UCSD-AML1 (cell line): ENCODE measurements at regions not wholly inside any gene's neighbourhood (a gene's known extent, or its start where the extent isn't known, plus 50 kb on each side); places are given as distances from the start of the nearest gene placed in this dataset.
"Not testable (repeated sequence)": the region's sequence is repeated elsewhere in the genome, so short reads cannot be mapped to it uniquely, and the experiment has no call there.

Source experiments
- DNase-seq: peaks from one replicate; lab custom pipeline; 2025; ENCODE audit not compliant: unreplicated experiment; lab: John Stamatoyannopoulos, UW

GRCh38 chr13:80955501-80955900, 614.6 kb upstream of the SPRY2 start:
- DNase-seq = no peak

- DNase-seq = no peak
These were observed 611.2 kb upstream of the SPRY2 start for GRCh38 chr13:80952158-80952557.

GRCh38 chr13:80946008-80946802, 605.3 kb upstream of the SPRY2 start:
- DNase-seq = no peak

GRCh38 chr13:80945328-80945727, 604.4 kb upstream of the SPRY2 start:
- DNase-seq = no peak

- DNase-seq = no peak
These were observed 598.7 kb upstream of the SPRY2 start for GRCh38 chr13:80939581-80939980.

GRCh38 chr13:80931766-80932165, 590.8 kb upstream of the SPRY2 start:
- DNase-seq = no peak

- DNase-seq = no peak
These were observed 590.2 kb upstream of the SPRY2 start for GRCh38 chr13:80931118-80931517.

GRCh38 chr13:80928241-80928640, 587.3 kb upstream of the SPRY2 start:
- DNase-seq = no peak

GRCh38 chr13:80926024-80926423, 585.1 kb upstream of the SPRY2 start:
- DNase-seq = not testable (repeated sequence)

- no peak for DNase-seq
These were observed 583.7 kb upstream of the SPRY2 start for GRCh38 chr13:80924596-80924995.

- no peak for DNase-seq
These were observed 583.0 kb upstream of the SPRY2 start for GRCh38 chr13:80923907-80924306.

GRCh38 chr13:80921971-80922370, 581.0 kb upstream of the SPRY2 start:
- no peak for DNase-seq

GRCh38 chr13:80921541-80921940, 580.6 kb upstream of the SPRY2 start:
- DNase-seq = no peak

GRCh38 chr13:80906860-80907259, 565.9 kb upstream of the SPRY2 start:
- DNase-seq = peak; percentile 4

- DNase-seq = no peak
These were observed 563.5 kb upstream of the SPRY2 start for GRCh38 chr13:80904386-80904785.

GRCh38 chr13:80903911-80904310, 563.0 kb upstream of the SPRY2 start:
- DNase-seq = no peak

GRCh38 chr13:80901530-80901929, 560.6 kb upstream of the SPRY2 start:
- DNase-seq = no peak

- DNase-seq = no peak
These were observed 560.2 kb upstream of the SPRY2 start for GRCh38 chr13:80901111-80901510.

- no peak for DNase-seq
These were observed 559.6 kb upstream of the SPRY2 start for GRCh38 chr13:80900561-80900960.

GRCh38 chr13:80897641-80898040, 556.7 kb upstream of the SPRY2 start:
- DNase-seq = peak; percentile 9

GRCh38 chr13:80894917-80895316, 554.0 kb upstream of the SPRY2 start:
- no peak for DNase-seq

- no peak for DNase-seq
These were observed 548.9 kb upstream of the SPRY2 start for GRCh38 chr13:80889829-80890228.

GRCh38 chr13:80888390-80888789, 547.5 kb upstream of the SPRY2 start:
- DNase-seq = no peak
